OCI-LY3 (cell line): ENCODE measurements at regions not wholly inside any gene's neighbourhood (a gene's known extent, or its start where the extent isn't known, plus 50 kb on each side); places are given as distances from the start of the nearest gene placed in this dataset.
A peak's percentile ranks its signal among the peaks of the same experiment; 100 is the strongest.

ENCODE experiments used
- H2AFZ ChIP-seq: fragments of 200-600, 300-600 bp; shearing (Covaris generic); 2 replicates; pipeline ENCODE4 v1.6.0; 2014; ENCODE audit warnings: antibody characterized with exemption, low read depth, low read length
- H3K27ac ChIP-seq: fragments of 200-600, 300-600 bp; sonication (generic); 2 replicates; pipeline ENCODE4 v1.5.1; 2014; ENCODE audit warnings: mild to moderate bottlenecking, low read length, moderate library complexity, mixed read lengths
- H3K27me3 ChIP-seq: fragments of 200-600, 300-600 bp; sonication (generic); 2 replicates; pipeline ENCODE4 v1.6.1; 2014; ENCODE audit warnings: low read depth, low read length, mixed read lengths
- H3K36me3 ChIP-seq: fragments of 200-600, 300-600 bp; sonication (generic); replicated peaks from 2 replicates; pipeline ENCODE3; 2014; ENCODE audit warnings: low read depth, low read length, mixed read lengths
- H3K4me1 ChIP-seq: fragments of 300-600, 200-600 bp; sonication (generic); 2 replicates; pipeline ENCODE4 v1.6.1; 2014; ENCODE audit warnings: low read length, mixed read lengths
- H3K4me2 ChIP-seq: fragments of 200-600, 300-600 bp; sonication (generic); 2 replicates; pipeline ENCODE4 v1.6.1; 2014; ENCODE audit warnings: low read length, mixed read lengths
- H3K4me3 ChIP-seq: fragments of 300-600, 200-600 bp; sonication (generic); 2 replicates; pipeline ENCODE4 v1.5.1; 2014; ENCODE audit warnings: antibody characterized with exemption, mild to moderate bottlenecking, low read length, moderate library complexity
- H3K79me2 ChIP-seq: fragments of 300-600, 200-600 bp; shearing (Covaris generic); 2 replicates; pipeline ENCODE4 v1.6.1; 2014; ENCODE audit warnings: mild to moderate bottlenecking, low read length, mixed read lengths
- H3K9ac ChIP-seq: fragments of 300-600, 200-600 bp; shearing (Covaris generic); 2 replicates; pipeline ENCODE4 v1.6.0; 2014; ENCODE audit warnings: mild to moderate bottlenecking, low read length, moderate library complexity
- H3K9me3 ChIP-seq: fragments of 200-600, 300-600 bp; shearing (Covaris generic); 2 replicates; pipeline ENCODE4 v1.6.1; 2014; ENCODE audit warnings: low read length, mixed read lengths; ENCODE audit not compliant: insufficient read depth
- H4K20me1 ChIP-seq: fragments of 200-600, 300-600 bp; sonication (generic); 2 replicates; pipeline ENCODE4 v1.6.1; 2016; ENCODE audit warnings: low read length, mixed read lengths; ENCODE audit not compliant: insufficient read depth
- EZH2phosphoT487 ChIP-seq: fragments of 200-600 bp; shearing (Covaris generic); IDR thresholded peaks from 2 replicates; pipeline ENCODE4 v1.6.1; 2018; ENCODE audit warnings: antibody characterized with exemption, mixed run types, low read depth
- TF ChIP-seq, protein P1 (sequence below): fragments of 200-600, 300-600 bp; sonication (generic); IDR thresholded peaks from 2 replicates; pipeline ENCODE4 v1.5.1; 2014; ENCODE audit warnings: antibody characterized with exemption, low read length, low read depth

- Histone ChIP-seq H3K27me3 (peaks cover 14% of the 10 kb centered on the region; the same call in 1 of the 2 replicates), H3K4me2 (peak overlapping the region; percentile 60), H3K4me1 (peaks cover 28% of the 10 kb centered on the region), H3K27ac (no peak overlapping the region), H4K20me1 (no peaks in the 10 kb centered on the region), H3K36me3 (no peaks in the 10 kb centered on the region), H3K9me3 (no peaks in the 10 kb centered on the region), H3K4me3 (peak overlapping the region; percentile 39), H3K9ac (no peak overlapping the region; the same call in 1 of the 2 replicates), H2AFZ (0 out of 2 replicates have a peak overlapping the region, but pooled peaks have one; percentile 8), H3K79me2 (no peaks in the 10 kb centered on the region)
- TF ChIP-seq EZH2phosphoT487, result no peak
- TF ChIP-seq, protein P1, sequence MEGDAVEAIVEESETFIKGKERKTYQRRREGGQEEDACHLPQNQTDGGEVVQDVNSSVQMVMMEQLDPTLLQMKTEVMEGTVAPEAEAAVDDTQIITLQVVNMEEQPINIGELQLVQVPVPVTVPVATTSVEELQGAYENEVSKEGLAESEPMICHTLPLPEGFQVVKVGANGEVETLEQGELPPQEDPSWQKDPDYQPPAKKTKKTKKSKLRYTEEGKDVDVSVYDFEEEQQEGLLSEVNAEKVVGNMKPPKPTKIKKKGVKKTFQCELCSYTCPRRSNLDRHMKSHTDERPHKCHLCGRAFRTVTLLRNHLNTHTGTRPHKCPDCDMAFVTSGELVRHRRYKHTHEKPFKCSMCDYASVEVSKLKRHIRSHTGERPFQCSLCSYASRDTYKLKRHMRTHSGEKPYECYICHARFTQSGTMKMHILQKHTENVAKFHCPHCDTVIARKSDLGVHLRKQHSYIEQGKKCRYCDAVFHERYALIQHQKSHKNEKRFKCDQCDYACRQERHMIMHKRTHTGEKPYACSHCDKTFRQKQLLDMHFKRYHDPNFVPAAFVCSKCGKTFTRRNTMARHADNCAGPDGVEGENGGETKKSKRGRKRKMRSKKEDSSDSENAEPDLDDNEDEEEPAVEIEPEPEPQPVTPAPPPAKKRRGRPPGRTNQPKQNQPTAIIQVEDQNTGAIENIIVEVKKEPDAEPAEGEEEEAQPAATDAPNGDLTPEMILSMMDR, result no peak
Observed at GRCh38 chr14:76920331-76921087, 94.3 kb downstream of the LRRC74A start.

GRCh38 chr14:76919431-76920330, 93.5 kb downstream of the LRRC74A start:
- Histone ChIP-seq H3K9me3 (no peaks in the 10 kb centered on the region), H3K4me1 (peaks cover 28% of the 10 kb centered on the region), H3K79me2 (no peaks in the 10 kb centered on the region), H3K4me3 (peak overlapping the region; percentile 39), H3K4me2 (peak overlapping the region; percentile 60), H3K27ac (no peak overlapping the region), H3K9ac (no peak overlapping the region; the same call in 1 of the 2 replicates), H2AFZ (0 out of 2 replicates have a peak overlapping the region, but pooled peaks have one; percentile 8), H3K27me3 (peaks cover 14% of the 10 kb centered on the region; the same call in 1 of the 2 replicates), H3K36me3 (no peaks in the 10 kb centered on the region), H4K20me1 (no peaks in the 10 kb centered on the region)
- no peak for TF ChIP-seq EZH2phosphoT487
- TF ChIP-seq, protein P1, result no peak
